NT2/D1 (cell line): ENCODE measurements at regions not wholly inside any gene's neighbourhood (a gene's known extent, or its start where the extent isn't known, plus 50 kb on each side); places are given as distances from the start of the nearest gene placed in this dataset.

Source experiments
- SUZ12 ChIP-seq: IDR thresholded peaks from 2 replicates; pipeline ENCODE4 v1.6.1; 2011; ENCODE audit not compliant: insufficient read length, insufficient read depth; ENCODE audit errors: extremely low read depth
- ZNF274 ChIP-seq: IDR thresholded peaks from 2 replicates; pipeline ENCODE4 v1.6.1; 2011; ENCODE audit warnings: mild to moderate bottlenecking, low read depth, low read length

GRCh38 chr18:4842751-4843150, 354.3 kb downstream of the AKAIN1 start:
- TF ChIP-seq SUZ12 (no peak), ZNF274 (no peak)
